ENCODE measurements at regions not wholly inside any gene's neighbourhood (a gene's known extent, or its start where the extent isn't known, plus 50 kb on each side); places are given as distances from the start of the nearest gene placed in this dataset.

DNA sequence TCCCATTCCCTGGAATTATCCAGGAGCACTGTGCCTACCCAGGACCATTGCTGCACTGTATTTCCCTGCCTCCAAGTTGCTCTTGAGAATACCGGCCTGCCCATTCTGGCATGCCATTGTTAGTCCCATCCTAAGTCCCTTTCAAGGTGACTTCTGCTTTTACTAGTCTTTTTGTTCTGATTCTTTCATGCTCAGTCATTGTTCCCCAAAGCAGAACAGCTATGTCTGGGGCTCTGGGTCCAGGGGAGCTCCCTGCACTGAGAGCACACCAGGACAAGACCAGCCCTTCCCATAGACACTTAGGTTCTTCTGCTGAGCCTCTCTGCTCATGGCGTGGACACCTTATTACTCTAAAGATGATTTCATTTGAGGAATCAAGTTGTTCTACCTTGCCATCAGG lies 388.9 kb upstream of the KLF4 start:
- no peak for DNase-seq (ENCODE audit: low read depth)

GRCh38 chr9:107875571-107875980 lies 386.0 kb upstream of the KLF4 start:
- DNase-seq (ENCODE audit: low read depth), result peak; percentile 71

DNA sequence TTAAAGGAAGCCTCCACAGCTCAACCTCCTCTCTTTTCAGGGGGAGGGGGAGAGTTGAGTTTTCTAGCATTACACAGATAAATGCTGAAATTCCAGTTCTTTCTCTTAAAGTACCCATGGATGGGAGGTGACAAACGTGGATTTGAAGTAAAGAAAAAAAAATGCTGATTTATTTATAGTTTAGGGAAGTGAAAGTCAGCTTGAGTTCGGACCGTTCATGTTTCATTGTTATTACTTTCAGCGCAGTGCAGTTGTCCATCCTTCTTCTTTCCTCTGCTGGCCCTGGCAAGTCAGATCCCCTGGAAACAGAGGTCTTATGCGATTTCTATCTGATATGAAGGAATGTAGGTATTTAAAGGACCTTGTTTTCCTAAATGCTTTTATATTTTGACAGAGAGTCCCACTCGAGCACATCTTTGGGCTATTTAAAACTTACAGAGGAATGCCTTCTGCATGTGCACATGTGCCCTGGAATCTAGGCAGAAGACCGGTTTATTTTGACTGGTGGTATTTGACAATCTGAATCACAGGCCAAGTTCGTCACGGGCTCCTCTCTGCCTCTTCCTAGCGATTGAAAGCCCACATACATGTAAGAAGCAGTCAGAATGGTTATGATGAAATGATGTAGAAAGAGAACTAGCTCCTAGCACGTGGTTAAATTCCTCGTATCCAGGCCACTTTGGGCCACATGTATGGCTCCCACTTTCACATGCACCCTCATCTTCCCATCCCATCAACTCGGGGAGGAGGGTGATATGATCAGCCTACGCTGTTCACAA lies 385.2 kb upstream of the KLF4 start:
- DNase-seq (ENCODE audit: low read depth), result no peak

DNA sequence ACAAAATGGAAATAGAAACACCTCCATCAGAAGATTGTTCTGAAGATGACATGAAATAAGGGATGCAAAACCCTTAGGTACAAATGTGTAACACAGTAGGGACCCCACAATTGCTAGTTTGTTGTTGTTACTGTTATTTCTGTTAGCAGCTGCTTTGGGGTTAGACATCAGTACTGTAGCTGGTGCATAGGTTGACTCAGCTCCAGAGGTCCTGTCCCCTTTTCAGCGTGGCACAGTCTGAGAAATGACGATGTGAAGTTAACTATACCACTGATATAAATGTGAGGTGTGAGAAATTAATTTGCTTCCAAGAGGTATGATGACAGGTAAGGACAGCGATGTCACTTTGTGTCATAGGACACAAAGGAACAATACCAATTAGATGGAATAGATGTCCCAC lies 384.6 kb upstream of the KLF4 start:
- no peak for DNase-seq (ENCODE audit: low read depth)

- no peak for DNase-seq (ENCODE audit: low read depth)
Observed at GRCh38 chr9:107872457-107873192, 383.1 kb upstream of the KLF4 start.

GRCh38 chr9:107870927-107871680 lies 381.5 kb upstream of the KLF4 start:
- DNase-seq (ENCODE audit: low read depth), result no peak

- DNase-seq (ENCODE audit: low read depth), result no peak
Observed at GRCh38 chr9:107870221-107870620, 380.7 kb upstream of the KLF4 start.

GRCh38 chr9:107869111-107869510 lies 379.5 kb upstream of the KLF4 start:
- no peak for DNase-seq (ENCODE audit: low read depth)

GRCh38 chr9:107868186-107868585 lies 378.6 kb upstream of the KLF4 start:
- DNase-seq (ENCODE audit: low read depth), result no peak

DNA sequence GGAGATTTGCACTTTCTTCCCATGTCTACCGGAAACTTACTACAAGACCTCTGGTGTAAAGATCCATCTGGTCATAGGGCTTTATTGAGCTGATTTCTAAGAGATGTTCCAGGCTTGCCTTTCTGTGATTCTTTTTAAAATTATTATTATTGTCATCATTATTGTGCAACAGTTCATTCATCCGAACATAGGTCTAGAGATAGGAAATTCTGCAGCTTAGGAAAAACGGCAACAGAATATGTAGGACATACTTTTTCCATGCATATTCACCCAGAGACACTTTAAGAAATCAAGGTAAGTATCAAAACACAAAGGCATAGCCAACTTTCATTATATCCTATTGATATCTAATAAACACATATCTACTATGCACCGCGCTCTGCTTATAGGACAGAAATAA lies 378.2 kb upstream of the KLF4 start:
- no peak for DNase-seq (ENCODE audit: low read depth)

- no peak for DNase-seq (ENCODE audit: low read depth)
Observed at GRCh38 chr9:107866711-107867311, 377.2 kb upstream of the KLF4 start.

GRCh38 chr9:107863396-107863795 lies 373.8 kb upstream of the KLF4 start:
- DNase-seq (ENCODE audit: low read depth), result no peak

- no peak for DNase-seq (ENCODE audit: low read depth)
Observed at GRCh38 chr9:107862881-107863280, 373.3 kb upstream of the KLF4 start.

DNA sequence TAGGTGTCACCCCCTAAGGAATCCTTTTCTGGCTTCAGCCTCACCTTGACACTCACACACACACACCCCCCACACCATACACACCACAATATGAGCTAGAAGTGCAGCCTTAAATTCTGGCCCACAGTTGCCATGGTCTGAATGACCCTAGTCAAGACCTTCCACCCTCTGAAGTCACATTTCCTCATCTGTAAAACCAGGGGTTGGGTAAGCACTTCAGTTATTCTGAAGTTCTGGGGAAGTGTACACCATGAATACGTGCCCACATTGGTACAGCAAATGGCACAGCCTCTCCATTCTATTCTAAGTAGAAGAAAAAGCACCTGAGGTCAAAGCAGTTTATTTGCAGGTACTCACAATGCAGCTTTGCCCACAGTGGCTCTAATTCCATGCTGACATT lies 372.8 kb upstream of the KLF4 start:
- no peak for DNase-seq (ENCODE audit: low read depth)

- DNase-seq (ENCODE audit: low read depth), result no peak
Observed at GRCh38 chr9:107861075-107861474, 371.5 kb upstream of the KLF4 start.

- DNase-seq (ENCODE audit: low read depth), result no peak
Observed at GRCh38 chr9:107858260-107858659, 368.7 kb upstream of the KLF4 start.

GRCh38 chr9:107856633-107857032 lies 367.1 kb upstream of the KLF4 start:
- DNase-seq (ENCODE audit: low read depth), result peak; percentile 27

DNA sequence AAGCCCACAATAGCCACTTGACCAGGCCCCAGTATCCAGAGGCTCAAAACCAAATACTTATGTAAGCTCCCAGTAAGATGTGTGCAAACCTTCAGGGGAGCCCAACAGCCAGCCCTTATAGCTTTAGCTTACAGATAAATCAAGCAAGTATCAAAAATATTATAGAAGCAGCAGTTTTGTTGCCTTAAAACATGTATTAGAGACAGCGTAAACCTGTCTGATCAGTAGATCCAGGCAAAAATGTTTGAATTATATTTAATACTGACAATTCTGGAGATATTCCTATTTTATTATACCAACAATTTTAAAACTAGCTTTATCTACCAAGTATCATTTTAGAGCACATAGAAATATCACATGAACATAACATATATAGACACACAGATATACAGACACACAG lies 365.6 kb upstream of the KLF4 start:
- no peak for DNase-seq (ENCODE audit: low read depth)

- no peak for DNase-seq (ENCODE audit: low read depth)
Observed at GRCh38 chr9:107853461-107853860, 363.9 kb upstream of the KLF4 start.

DNA sequence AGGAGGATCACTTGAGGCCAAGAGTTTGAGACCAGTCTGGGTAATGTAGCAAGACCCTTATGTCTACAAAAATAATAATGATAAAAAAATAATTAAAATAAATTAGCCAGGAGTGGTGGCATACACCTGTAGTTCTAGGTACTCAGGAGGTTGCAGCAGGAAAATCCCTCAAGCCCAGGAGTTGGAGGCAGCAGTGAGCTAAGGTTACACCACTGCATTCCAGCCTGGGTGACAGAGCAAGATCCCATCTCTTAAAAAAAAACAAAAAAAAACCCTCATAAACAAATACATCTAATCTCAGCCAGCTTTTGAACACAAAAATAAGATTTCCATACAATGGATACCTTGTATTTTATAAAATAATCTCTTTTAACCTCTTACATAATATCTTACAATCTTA lies 363.3 kb upstream of the KLF4 start:
- no peak for DNase-seq (ENCODE audit: low read depth)

GRCh38 chr9:107850653-107851052 lies 361.1 kb upstream of the KLF4 start:
- no peak for DNase-seq (ENCODE audit: low read depth)
